ENCODE measurements at regions not wholly inside any gene's neighbourhood (a gene's known extent, or its start where the extent isn't known, plus 50 kb on each side); places are given as distances from the start of the nearest gene placed in this dataset.

DNA sequence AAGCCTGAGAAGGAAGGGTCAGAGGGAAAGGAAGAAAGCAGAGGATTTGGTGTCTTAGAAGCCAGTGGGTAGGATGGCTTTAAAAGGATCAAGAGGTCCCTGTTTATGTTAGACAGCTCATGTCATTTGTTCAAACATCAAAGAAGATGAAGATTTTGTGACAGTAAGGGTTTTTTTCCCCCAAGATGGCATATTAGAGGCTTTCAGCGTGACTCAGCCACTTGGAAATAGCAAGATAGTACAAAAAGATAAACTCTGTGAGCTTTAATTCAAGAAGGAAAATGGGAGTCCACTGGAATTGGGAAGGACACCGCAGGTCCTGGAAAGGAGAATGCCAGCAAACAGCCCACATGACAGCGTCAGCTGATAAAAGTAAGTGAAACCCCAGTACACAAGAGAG lies 467.1 kb upstream of the THBS1 start:
- Mint-ChIP-seq H3K9me3 (peaks cover 5% of the 10 kb centered on the region), H3K36me3 (ENCODE audit: low read depth) (no peaks in the 10 kb centered on the region), H3K4me1 (ENCODE audit: low read depth) (no peaks in the 10 kb centered on the region), H3K4me3 (no peak overlapping the region), H3K27me3 (peaks cover 45% of the 10 kb centered on the region), H3K27ac (no peak overlapping the region)
- no peak for DNase-seq

DNA sequence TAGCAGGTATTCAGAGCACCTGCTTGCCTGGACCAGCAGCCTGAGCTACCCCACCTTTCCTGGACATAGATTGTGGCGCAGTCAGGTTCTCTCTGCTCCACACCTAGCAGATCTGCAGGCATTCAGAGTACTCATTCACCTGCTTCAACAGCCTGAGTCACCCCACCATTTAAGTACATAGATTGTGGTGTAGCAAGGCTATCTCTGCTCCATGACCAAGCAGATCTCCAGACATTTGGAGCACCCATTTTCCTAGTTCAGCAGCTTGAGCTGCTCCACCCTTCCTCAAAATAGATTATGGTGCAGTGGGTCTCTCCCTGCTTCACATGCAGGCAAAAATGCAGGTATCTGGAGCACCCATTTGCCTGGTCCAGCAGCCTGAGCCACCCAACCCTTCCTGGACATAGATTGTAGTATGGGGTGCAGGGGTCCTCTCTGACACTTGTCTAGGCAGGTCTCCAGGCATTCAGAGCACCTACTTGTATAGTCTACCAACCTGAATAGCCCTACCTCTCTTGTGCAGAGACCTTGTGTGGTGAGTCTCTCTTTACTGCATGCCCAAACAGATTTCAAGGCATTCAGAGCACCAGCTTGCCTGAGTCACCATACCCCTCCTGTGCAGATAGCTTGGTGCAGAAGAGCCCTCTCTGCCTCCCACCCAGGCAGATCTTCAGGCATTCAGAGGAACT lies 466.0 kb upstream of the THBS1 start:
- Mint-ChIP-seq H3K4me3 (no peak overlapping the region), H3K9me3 (peaks cover 5% of the 10 kb centered on the region), H3K4me1 (ENCODE audit: low read depth) (no peaks in the 10 kb centered on the region), H3K27ac (no peak overlapping the region), H3K27me3 (peaks cover 41% of the 10 kb centered on the region), H3K36me3 (ENCODE audit: low read depth) (no peaks in the 10 kb centered on the region)
- DNase-seq: no peak

DNA sequence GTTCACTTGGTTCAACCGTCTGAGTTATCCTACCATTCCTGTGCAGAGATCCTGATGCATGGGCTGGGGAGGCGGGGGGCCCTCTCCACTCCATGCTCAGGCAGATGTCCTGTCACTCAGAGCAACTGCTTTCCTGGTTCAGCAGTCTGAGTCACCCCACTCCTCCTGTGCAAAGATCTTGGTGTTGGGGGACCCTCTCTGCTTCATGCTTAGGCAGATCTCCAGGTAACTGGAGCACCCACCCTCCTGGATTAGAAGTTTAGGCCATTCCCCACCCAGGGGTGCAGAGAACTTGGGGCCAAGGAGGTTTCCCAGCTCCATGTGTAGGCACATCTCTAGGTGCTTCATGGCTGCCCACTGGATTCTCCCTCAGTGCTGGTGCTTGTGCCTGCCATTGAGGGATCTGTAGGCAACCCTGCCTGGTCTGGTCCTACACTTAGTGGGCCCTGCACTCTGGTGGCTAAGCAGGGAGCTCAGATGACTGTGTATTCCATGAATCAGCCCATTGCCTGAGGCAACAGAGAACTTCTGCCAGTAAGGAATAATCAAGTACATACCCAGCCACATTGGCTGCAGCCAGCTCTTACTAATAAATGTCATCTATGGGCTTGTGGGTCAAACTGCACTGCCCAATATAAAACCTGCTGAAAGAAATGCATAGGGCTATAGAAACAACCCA lies 465.4 kb upstream of the THBS1 start:
- Mint-ChIP-seq H3K27ac (no peak overlapping the region), H3K27me3 (peaks cover 37% of the 10 kb centered on the region), H3K36me3 (ENCODE audit: low read depth) (no peaks in the 10 kb centered on the region), H3K4me1 (ENCODE audit: low read depth) (no peaks in the 10 kb centered on the region), H3K9me3 (peaks cover 5% of the 10 kb centered on the region), H3K4me3 (no peak overlapping the region)
- no peak for DNase-seq

DNA sequence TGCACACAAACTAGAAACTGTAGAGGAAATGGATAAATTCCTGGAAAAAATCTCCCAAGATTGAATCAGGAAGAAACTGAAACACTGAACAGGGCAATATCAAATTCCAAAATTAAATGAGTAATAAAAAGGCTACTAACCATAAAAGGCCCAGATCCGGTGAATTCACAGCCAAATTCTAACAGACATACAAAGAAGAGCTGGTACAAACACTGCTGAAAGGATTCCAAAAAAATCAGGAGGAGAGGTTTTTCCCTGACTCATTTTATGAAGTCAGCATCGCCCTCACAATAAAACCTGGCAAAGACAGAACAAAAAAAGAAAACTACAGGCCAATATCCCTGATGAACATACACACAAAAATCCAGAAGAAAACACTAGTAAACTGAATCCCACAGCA lies 462.4 kb upstream of the THBS1 start:
- Mint-ChIP-seq H3K27ac (no peak overlapping the region), H3K36me3 (ENCODE audit: low read depth) (no peaks in the 10 kb centered on the region), H3K4me1 (ENCODE audit: low read depth) (no peaks in the 10 kb centered on the region), H3K9me3 (peaks cover 5% of the 10 kb centered on the region), H3K27me3 (peaks cover 21% of the 10 kb centered on the region), H3K4me3 (no peak overlapping the region)
- no peak for DNase-seq

DNA sequence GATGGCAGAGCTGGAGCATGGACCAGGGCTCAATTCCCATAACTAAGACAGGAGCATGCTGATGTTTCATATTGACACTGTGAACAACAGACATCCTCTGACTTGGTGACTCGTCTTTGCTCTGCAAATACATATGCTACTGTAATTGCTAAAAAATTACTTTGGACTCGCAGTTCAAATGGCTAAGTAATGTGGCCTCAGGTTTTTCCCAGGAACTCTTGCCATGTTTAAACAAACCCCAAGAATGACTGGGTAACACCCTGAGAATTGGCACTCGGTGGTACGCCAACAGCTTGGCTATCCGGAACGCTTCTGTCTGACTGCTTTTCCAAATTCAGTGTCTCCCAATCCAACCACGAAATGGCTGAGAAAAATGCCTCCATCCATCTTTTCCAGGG lies 456.7 kb upstream of the THBS1 start:
- H3K4me1 Mint-ChIP-seq (ENCODE audit: low read depth): peaks cover 10% of the 10 kb centered on the region
- no peak for DNase-seq
- H3K36me3 Mint-ChIP-seq (ENCODE audit: low read depth): no peaks in the 10 kb centered on the region
- no peaks in the 10 kb centered on the region for H3K9me3 Mint-ChIP-seq
- H3K4me3 Mint-ChIP-seq: no peak overlapping the region
- H3K27ac Mint-ChIP-seq: no peak overlapping the region
- peaks cover 15% of the 10 kb centered on the region for H3K27me3 Mint-ChIP-seq

DNA sequence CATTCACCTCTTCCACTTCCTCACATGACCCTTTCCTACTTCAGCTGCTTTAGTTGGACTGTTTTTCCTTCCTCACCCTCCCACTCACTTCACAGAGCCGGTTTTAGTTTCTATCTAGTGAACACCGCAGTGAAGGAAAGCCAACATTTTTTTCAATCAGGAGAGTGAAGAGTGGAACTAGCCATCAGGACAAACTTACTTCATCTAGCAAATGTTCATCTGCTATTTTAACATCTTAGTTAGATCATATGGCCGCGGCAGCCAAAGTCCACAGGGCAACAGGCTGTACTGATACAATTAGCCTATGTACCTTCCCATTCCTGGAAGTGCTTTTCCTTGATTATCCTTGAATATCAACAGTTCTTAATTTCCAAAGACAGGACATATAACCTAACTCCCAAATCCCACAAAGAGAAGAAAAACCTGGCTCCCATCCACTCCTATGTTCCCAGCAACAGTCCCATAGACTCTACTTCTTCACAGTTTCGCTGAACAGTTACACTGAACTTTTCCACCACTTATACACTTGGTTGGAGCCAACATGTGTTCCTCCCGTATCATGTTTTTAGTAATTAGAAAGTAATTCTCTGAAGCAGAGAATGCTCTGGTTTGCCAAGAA lies 456.2 kb upstream of the THBS1 start:
- no peaks in the 10 kb centered on the region for H3K36me3 Mint-ChIP-seq (ENCODE audit: low read depth)
- DNase-seq: no peak
- no peak overlapping the region for H3K4me3 Mint-ChIP-seq

GRCh38 chr15:39125226-39125625 lies 455.7 kb upstream of the THBS1 start:
- H3K4me3 Mint-ChIP-seq: no peak overlapping the region
- peaks cover 15% of the 10 kb centered on the region for H3K27me3 Mint-ChIP-seq
- peaks cover 10% of the 10 kb centered on the region for H3K4me1 Mint-ChIP-seq (ENCODE audit: low read depth)
- no peaks in the 10 kb centered on the region for H3K9me3 Mint-ChIP-seq
- no peak for DNase-seq
- no peaks in the 10 kb centered on the region for H3K36me3 Mint-ChIP-seq (ENCODE audit: low read depth)
- no peak overlapping the region for H3K27ac Mint-ChIP-seq

More for the DNA sequence above, 456.2 kb upstream of the THBS1 start:
- H3K27me3 Mint-ChIP-seq: peaks cover 15% of the 10 kb centered on the region
- H3K9me3 Mint-ChIP-seq: no peaks in the 10 kb centered on the region
- H3K27ac Mint-ChIP-seq: no peak overlapping the region
- H3K4me1 Mint-ChIP-seq (ENCODE audit: low read depth): peaks cover 10% of the 10 kb centered on the region

DNA sequence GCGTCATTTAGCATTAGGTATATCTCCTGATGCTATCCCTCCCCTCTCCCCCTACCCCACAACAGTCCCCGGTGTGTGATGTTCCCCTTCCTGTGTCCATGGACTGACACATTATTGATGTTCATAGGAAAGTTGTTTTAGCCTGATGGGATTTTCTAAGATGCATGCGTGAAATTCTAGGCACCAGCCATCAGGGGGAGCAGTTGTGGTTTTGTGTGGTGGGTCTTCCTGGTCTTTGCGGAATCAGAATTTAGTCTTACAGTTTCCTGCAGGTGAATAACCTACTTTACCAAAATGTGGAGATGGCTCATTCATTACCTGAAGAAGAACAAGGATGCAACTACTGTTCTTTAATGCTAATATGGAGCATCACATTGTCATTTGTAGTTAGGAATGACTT lies 455.0 kb upstream of the THBS1 start:
- peaks cover 10% of the 10 kb centered on the region for H3K4me1 Mint-ChIP-seq (ENCODE audit: low read depth)
- DNase-seq: no peak
- H3K9me3 Mint-ChIP-seq: no peaks in the 10 kb centered on the region
- H3K4me3 Mint-ChIP-seq: no peak overlapping the region
- peaks cover 15% of the 10 kb centered on the region for H3K27me3 Mint-ChIP-seq
- H3K27ac Mint-ChIP-seq: no peak overlapping the region
- no peaks in the 10 kb centered on the region for H3K36me3 Mint-ChIP-seq (ENCODE audit: low read depth)

DNA sequence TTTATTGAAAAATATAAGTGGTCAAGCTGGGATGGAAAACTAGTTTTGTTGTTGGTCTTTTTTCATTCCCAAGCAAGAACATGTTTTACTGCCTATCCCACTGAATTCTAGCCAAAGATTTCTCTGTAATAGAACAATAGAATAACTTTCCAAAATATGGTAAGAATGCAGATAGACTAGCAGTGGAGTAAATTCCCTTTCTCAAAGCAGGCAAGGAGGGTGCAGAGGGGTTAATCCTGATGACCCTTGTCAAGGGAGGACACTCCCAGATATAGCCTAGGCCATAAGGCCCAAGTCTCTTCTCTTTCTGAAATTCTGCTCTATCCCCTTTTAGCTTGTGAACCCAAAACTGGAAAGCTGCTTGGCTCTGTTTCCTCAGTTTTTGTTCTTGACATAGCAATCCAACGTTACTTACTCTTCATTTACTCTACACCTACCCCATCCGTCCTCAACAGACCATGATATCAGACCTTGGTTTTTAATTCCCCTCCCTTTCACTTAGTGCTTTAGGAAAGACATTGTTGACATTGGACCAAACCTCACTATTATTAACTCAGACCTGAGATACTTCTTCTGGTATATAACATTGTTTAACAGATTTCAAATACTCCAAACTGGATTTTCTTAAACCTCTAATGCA lies 453.6 kb upstream of the THBS1 start:
- peaks cover 10% of the 10 kb centered on the region for H3K4me1 Mint-ChIP-seq (ENCODE audit: low read depth)
- DNase-seq: no peak
- no peaks in the 10 kb centered on the region for H3K36me3 Mint-ChIP-seq (ENCODE audit: low read depth)
- H3K4me3 Mint-ChIP-seq: no peak overlapping the region
- no peaks in the 10 kb centered on the region for H3K9me3 Mint-ChIP-seq
- H3K27ac Mint-ChIP-seq: no peak overlapping the region
- H3K27me3 Mint-ChIP-seq: peaks cover 15% of the 10 kb centered on the region

GRCh38 chr15:39127925-39128617 lies 452.8 kb upstream of the THBS1 start:
- no peak for DNase-seq
- no peak overlapping the region for H3K27ac Mint-ChIP-seq

DNA sequence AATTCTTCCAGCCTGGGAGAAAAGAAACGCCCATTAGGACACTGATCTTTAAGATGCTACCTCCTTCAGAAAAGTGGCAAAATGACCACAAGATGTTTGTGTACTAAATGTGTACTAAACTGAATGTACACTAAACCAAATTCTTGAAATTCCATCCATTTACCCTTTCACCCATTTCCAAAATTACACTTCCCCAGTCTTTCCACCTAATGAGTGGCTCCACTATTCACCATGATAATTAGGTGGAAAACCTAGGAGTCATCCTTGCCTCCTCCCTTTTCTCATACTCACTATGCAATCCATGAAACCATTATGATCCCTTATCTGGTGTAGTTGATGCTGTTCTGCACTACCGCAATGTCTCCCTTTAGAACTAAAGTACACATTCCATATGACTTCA lies 452.1 kb upstream of the THBS1 start:
- H3K4me1 Mint-ChIP-seq (ENCODE audit: low read depth): peaks cover 10% of the 10 kb centered on the region
- peaks cover 11% of the 10 kb centered on the region for H3K27me3 Mint-ChIP-seq
- DNase-seq: no peak
- H3K36me3 Mint-ChIP-seq (ENCODE audit: low read depth): no peaks in the 10 kb centered on the region
- no peak overlapping the region for H3K27ac Mint-ChIP-seq
- H3K4me3 Mint-ChIP-seq: no peak overlapping the region
- no peaks in the 10 kb centered on the region for H3K9me3 Mint-ChIP-seq

More at GRCh38 chr15:39127925-39128617, 452.8 kb upstream of the THBS1 start:
- Mint-ChIP-seq H3K4me3 (no peak overlapping the region), H3K9me3 (no peaks in the 10 kb centered on the region), H3K36me3 (ENCODE audit: low read depth) (no peaks in the 10 kb centered on the region), H3K4me1 (ENCODE audit: low read depth) (peaks cover 10% of the 10 kb centered on the region), H3K27me3 (peaks cover 15% of the 10 kb centered on the region)

DNA sequence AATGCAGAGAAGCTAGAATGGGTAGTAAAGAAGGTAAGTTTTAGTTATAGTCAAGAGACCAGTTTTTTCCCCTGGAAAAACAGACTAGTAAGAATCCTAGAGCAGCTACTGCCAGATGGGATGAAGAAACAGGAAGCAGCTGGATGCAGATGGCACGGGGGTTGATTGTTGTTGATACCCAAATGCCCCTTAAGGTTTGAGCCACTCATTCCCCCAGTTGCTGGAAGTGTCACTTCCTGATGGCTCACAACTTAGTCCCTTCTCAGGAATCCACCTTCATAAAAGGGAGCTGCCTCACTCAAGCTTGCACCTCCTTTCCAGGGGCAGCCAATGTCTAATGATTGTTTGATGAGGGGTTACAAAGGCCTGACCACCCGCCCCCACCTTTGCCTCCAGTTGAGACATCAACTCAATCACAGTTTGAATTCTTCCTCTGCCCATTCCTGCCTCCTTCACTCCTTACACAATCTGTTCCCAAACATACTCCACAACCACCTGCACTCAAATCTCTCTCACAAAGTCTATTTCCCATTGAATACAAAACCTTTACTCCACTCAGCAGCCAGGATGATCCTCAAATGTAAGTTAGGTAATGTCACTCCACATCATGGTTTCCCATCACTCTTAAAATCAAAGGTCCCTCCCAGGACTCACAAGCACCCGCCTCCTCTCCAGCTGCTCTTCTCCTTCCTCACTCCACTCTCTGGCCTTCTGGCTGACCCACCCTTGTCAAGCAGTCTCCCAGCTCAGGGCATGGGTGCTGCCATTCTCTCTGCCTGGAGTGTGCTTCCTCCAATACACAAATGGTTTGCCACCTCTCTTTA lies 450.1 kb upstream of the THBS1 start:
- peaks cover 10% of the 10 kb centered on the region for H3K4me1 Mint-ChIP-seq (ENCODE audit: low read depth)
- H3K9me3 Mint-ChIP-seq: no peaks in the 10 kb centered on the region
- no peak overlapping the region for H3K4me3 Mint-ChIP-seq
- H3K27ac Mint-ChIP-seq: no peak overlapping the region
- H3K36me3 Mint-ChIP-seq (ENCODE audit: low read depth): no peaks in the 10 kb centered on the region
- no peak for DNase-seq
- H3K27me3 Mint-ChIP-seq: peaks cover 4% of the 10 kb centered on the region

DNA sequence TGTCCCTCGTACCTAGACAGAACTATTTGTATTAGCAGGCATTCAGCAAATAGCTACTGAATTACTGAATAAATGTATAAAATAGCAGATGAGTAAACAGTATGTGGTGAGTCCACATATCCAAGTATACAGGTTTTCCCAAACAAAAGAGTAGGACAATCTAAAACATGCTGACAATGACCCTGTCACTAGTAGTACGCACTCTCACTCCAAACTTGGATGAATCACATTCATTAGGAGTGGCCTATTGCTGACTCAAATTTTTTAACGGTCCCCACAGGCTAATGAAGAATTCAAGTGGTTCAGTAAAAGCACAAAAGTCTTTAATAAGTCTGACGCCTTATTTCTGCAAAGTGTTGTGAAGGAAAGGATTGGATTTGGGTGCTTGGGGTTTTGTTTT lies 449.3 kb upstream of the THBS1 start:
- peaks cover 7% of the 10 kb centered on the region for H3K27me3 Mint-ChIP-seq
- no peak overlapping the region for H3K4me3 Mint-ChIP-seq
- no peaks in the 10 kb centered on the region for H3K36me3 Mint-ChIP-seq (ENCODE audit: low read depth)
- H3K27ac Mint-ChIP-seq: no peak overlapping the region
- no peaks in the 10 kb centered on the region for H3K9me3 Mint-ChIP-seq
- H3K4me1 Mint-ChIP-seq (ENCODE audit: low read depth): peaks cover 7% of the 10 kb centered on the region
- DNase-seq: no peak

GRCh38 chr15:39132070-39132469 lies 448.8 kb upstream of the THBS1 start:
- H3K36me3 Mint-ChIP-seq (ENCODE audit: low read depth): no peaks in the 10 kb centered on the region
- no peaks in the 10 kb centered on the region for H3K9me3 Mint-ChIP-seq
- DNase-seq: no peak
- peaks cover 7% of the 10 kb centered on the region for H3K27me3 Mint-ChIP-seq
- no peak overlapping the region for H3K4me3 Mint-ChIP-seq
- no peak overlapping the region for H3K27ac Mint-ChIP-seq
- peaks cover 7% of the 10 kb centered on the region for H3K4me1 Mint-ChIP-seq (ENCODE audit: low read depth)
